ACHN (cell line): ENCODE measurements at regions not wholly inside any gene's neighbourhood (a gene's known extent, or its start where the extent isn't known, plus 50 kb on each side); places are given as distances from the start of the nearest gene placed in this dataset.

Experiments
- DNase-seq: peaks from one replicate; pipeline ENCODE4 v3.0.0-alpha.2; 2015
- in situ Hi-C: cut with HindIII; loops from 2 replicates; pipeline ENCODE4 v1.10.0; 2017; ENCODE audit warnings: low sequenced_read_pairs, low pct_ligation_motif_present, low pct_unique_long_range_greater_than_20kb

- in situ Hi-C loops = no loop called here
- no peak for DNase-seq
Measured at GRCh38 chr19:30897034-30897433, 452.2 kb downstream of the TSHZ3 start.

GRCh38 chr19:30896554-30896953 is 452.7 kb downstream of the TSHZ3 start:
- in situ Hi-C loops = no loop called here
- no peak for DNase-seq

- no peak for DNase-seq
- in situ Hi-C loops = no loop called here
Measured at GRCh38 chr19:30895946-30896345, 453.3 kb downstream of the TSHZ3 start.

- no peak for DNase-seq
- in situ Hi-C loops = no loop called here
Measured at GRCh38 chr19:30891051-30891450, 458.2 kb downstream of the TSHZ3 start.

GRCh38 chr19:30890033-30890432 is 459.2 kb downstream of the TSHZ3 start:
- no peak for DNase-seq
- in situ Hi-C loops = no loop called here

- in situ Hi-C loops = no loop called here
- DNase-seq = no peak
Measured at GRCh38 chr19:30888937-30889336, 460.3 kb downstream of the TSHZ3 start.

GRCh38 chr19:30887042-30887441 is 462.2 kb downstream of the TSHZ3 start:
- in situ Hi-C loops = no loop called here
- DNase-seq = no peak

GRCh38 chr19:30886222-30886621 is 463.0 kb downstream of the TSHZ3 start:
- in situ Hi-C loops = no loop called here
- DNase-seq = no peak

GRCh38 chr19:30884146-30884812 is 465.0 kb downstream of the TSHZ3 start:
- in situ Hi-C loops = no loop called here
- no peak for DNase-seq

GRCh38 chr19:30883071-30883470 is 466.2 kb downstream of the TSHZ3 start:
- in situ Hi-C loops = no loop called here
- no peak for DNase-seq

- DNase-seq = no peak
- in situ Hi-C loops = no loop called here
Measured at GRCh38 chr19:30882411-30883005, 466.7 kb downstream of the TSHZ3 start.

GRCh38 chr19:30881930-30882329 is 467.3 kb downstream of the TSHZ3 start:
- DNase-seq = no peak
- in situ Hi-C loops = no loop called here

GRCh38 chr19:30881281-30881680 is 468.0 kb downstream of the TSHZ3 start:
- in situ Hi-C loops = no loop called here

GRCh38 chr19:30880551-30880950 is 468.7 kb downstream of the TSHZ3 start:
- no peak for DNase-seq
- in situ Hi-C loops = no loop called here

More at GRCh38 chr19:30881281-30881680, 468.0 kb downstream of the TSHZ3 start:
- DNase-seq = no peak

- in situ Hi-C loops = no loop called here
- no peak for DNase-seq
Measured at GRCh38 chr19:30880151-30880550, 469.1 kb downstream of the TSHZ3 start.

- in situ Hi-C loops = no loop called here
- DNase-seq = no peak
Measured at GRCh38 chr19:30879736-30880135, 469.5 kb downstream of the TSHZ3 start.

GRCh38 chr19:30879225-30879624 is 470.0 kb downstream of the TSHZ3 start:
- no peak for DNase-seq
- in situ Hi-C loops = no loop called here

GRCh38 chr19:30878495-30878894 is 470.7 kb downstream of the TSHZ3 start:
- no peak for DNase-seq
- in situ Hi-C loops = no loop called here

GRCh38 chr19:30877661-30878113 is 471.5 kb downstream of the TSHZ3 start:
- no peak for DNase-seq
- in situ Hi-C loops = no loop called here

- no peak for DNase-seq
- in situ Hi-C loops = no loop called here
Measured at GRCh38 chr19:30873691-30874090, 475.5 kb downstream of the TSHZ3 start.
